Omental fat pad (tissue), 3 donors: ENCODE measurements at regions not wholly inside any gene's neighbourhood (a gene's known extent, or its start where the extent isn't known, plus 50 kb on each side); places are given as distances from the start of the nearest gene placed in this dataset.

Source experiments
- ATAC-seq: fragments of 150-250 bp; one replicate; pipeline ENCODE4 v1.9.1; 2016; ENCODE audit warnings: mild to moderate bottlenecking, moderate library complexity; ENCODE audit not compliant: low FRiP score
- DNase-seq: peaks from one replicate; pipeline ENCODE4 v3.0.0-alpha.2; 2019; ENCODE audit warnings: low spot score
- CTCF ChIP-seq, 3 donors: fragments of 450-650 bp; IDR thresholded peaks; one replicate each; pipeline ENCODE4 v1.5.1; 2016 to 2017; ENCODE audit warnings: antibody characterized with exemption in 3 of 3, mild to moderate bottlenecking in 3 of 3, moderate library complexity in 2 of 3

- DNase-seq (no peak), ATAC-seq (no peak)
- no peak for TF ChIP-seq CTCF (IDR thresholded peaks at IDR 0.05)
These were observed 214.3 kb downstream of the NEBL start for GRCh38 chr10:20682782-20683181.

GRCh38 chr10:20677340-20677739 lies 219.8 kb downstream of the NEBL start:
- TF ChIP-seq CTCF (IDR thresholded peaks at IDR 0.05): no peak
- DNase-seq (no peak), ATAC-seq (no peak)

- no peak for ATAC-seq
- no peak for TF ChIP-seq CTCF (IDR thresholded peaks at IDR 0.05)
- no peak for DNase-seq
These were observed 222.2 kb downstream of the NEBL start for GRCh38 chr10:20674926-20675325.

GRCh38 chr10:20673175-20673574 lies 223.9 kb downstream of the NEBL start:
- no peak for TF ChIP-seq CTCF (IDR thresholded peaks at IDR 0.05)

GRCh38 chr10:20672741-20673140 lies 224.4 kb downstream of the NEBL start:
- ATAC-seq: no peak

More at GRCh38 chr10:20673175-20673574, 223.9 kb downstream of the NEBL start:
- DNase-seq (no peak), ATAC-seq (no peak)

GRCh38 chr10:20670579-20670978 lies 226.5 kb downstream of the NEBL start:
- DNase-seq (no peak), ATAC-seq (no peak)
- no peak for TF ChIP-seq CTCF (IDR thresholded peaks at IDR 0.05)

More at GRCh38 chr10:20672741-20673140, 224.4 kb downstream of the NEBL start:
- no peak for DNase-seq
- TF ChIP-seq CTCF (IDR thresholded peaks at IDR 0.05): no peak

- ATAC-seq: no peak
- TF ChIP-seq CTCF (IDR thresholded peaks at IDR 0.05): no peak
- no peak for DNase-seq
These were observed 228.1 kb downstream of the NEBL start for GRCh38 chr10:20668985-20669384.
